HepG2 (cell line): ENCODE measurements at regions not wholly inside any gene's neighbourhood (a gene's known extent, or its start where the extent isn't known, plus 50 kb on each side); places are given as distances from the start of the nearest gene placed in this dataset.

Source experiments
- ATAC-seq: fragments of 200-7000 bp; cut with Tn5 transposase; 3 replicates; pipeline ENCODE4 v1.9.1; 2020; ENCODE audit warnings: mild to moderate bottlenecking, moderate library complexity
- BruUV-seq: library from RNA; stranded (reverse); fragments of 400-500 nt; replicated peaks from 2 replicates; lab custom pipeline; 2021; lab: Mats Ljungman, UMichigan
- CTCF ChIA-PET: fragments of 300-600 bp; formaldehyde crosslinking; extraction: SDS; loops from one replicate; lab custom pipeline; 2021; ENCODE audit warnings: low total read pairs, inconsistent platforms, low intra/inter-chr PET ratio; lab: Yijun Ruan, JAX
- POLR2A ChIA-PET: fragments of 350-600 bp; sonication (Branson Sonifier 250); formaldehyde crosslinking; loops from one replicate; lab custom pipeline; 2020; ENCODE audit warnings: antibody characterized with exemption, inconsistent platforms; lab: Yijun Ruan, JAX
- DNase-seq: peaks from one replicate; pipeline ENCODE4 v3.0.0-alpha.2; 2015; ENCODE audit warnings: low spot score
- FAIRE-seq: peaks from 3 replicates; lab custom pipeline; 2011; peaks lifted over from hg19 to GRCh38; lab: Jason Lieb, UNC
- H2AFZ ChIP-seq: one replicate; pipeline ENCODE4 v1.6.1; 2011; ENCODE audit warnings: low read length, inconsistent platforms
- H3K27ac ChIP-seq: fragments of 300-600 bp; 3 replicates; pipeline ENCODE4 v1.8.0; 2011; ENCODE audit warnings: mixed run types, mild to moderate bottlenecking, mixed read lengths, low read length, inconsistent platforms; ENCODE audit not compliant: insufficient read depth; ENCODE audit errors: extremely low read length
- H3K27me3 ChIP-seq, 2 experiments: fragments of 200-600 bp in 1 of 2; 2 replicates in 1 of 2; 3 replicates in 1 of 2; pipeline versions ENCODE4 v1.6.0 to v1.8.0; 2011; ENCODE audit warnings: low read length in 2 of 2, mild to moderate bottlenecking in 2 of 2, moderate library complexity in 2 of 2, inconsistent platforms in 1 of 2; ENCODE audit not compliant: insufficient read depth in 2 of 2, control insufficient read depth in 1 of 2
- H3K36me3 ChIP-seq, 2 experiments: fragments of 200-600 bp in 1 of 2; replicated peaks in 1 of 2; 2 replicates in 1 of 2; 3 replicates in 1 of 2; pipeline versions ENCODE4 v1.5.1 to v1.8.0; 2011; ENCODE audit warnings: low read length in 2 of 2, inconsistent platforms in 1 of 2; ENCODE audit not compliant: insufficient read depth in 2 of 2, control insufficient read depth in 1 of 2
- H3K4me1 ChIP-seq: 2 replicates; pipeline ENCODE4 v1.5.1; 2012; ENCODE audit warnings: low read length, inconsistent platforms; ENCODE audit not compliant: insufficient read depth
- H3K4me2 ChIP-seq: 2 replicates; pipeline ENCODE4 v1.6.0; 2011; ENCODE audit warnings: low read depth, low read length, inconsistent platforms
- H3K4me3 ChIP-seq, 3 experiments: fragments of 200-600 bp in 1 of 3; sonication (generic), shearing (Covaris generic) in 1 of 3; replicated peaks in 1 of 3; 2 replicates each; pipeline ENCODE4 v1.5.1; 2011 to 2016; ENCODE audit warnings: low read length in 3 of 3, inconsistent platforms in 2 of 3, low read depth in 2 of 3, mild to moderate bottlenecking in 2 of 3, control low read depth in 1 of 3, mixed read lengths in 1 of 3; ENCODE audit not compliant: insufficient read depth in 1 of 3
- H3K79me2 ChIP-seq: one replicate; pipeline ENCODE4 v1.6.1; 2011; ENCODE audit warnings: low read length, inconsistent platforms; ENCODE audit not compliant: insufficient read depth
- H3K9ac ChIP-seq: 2 replicates; pipeline ENCODE4 v1.6.0; 2011; ENCODE audit warnings: mild to moderate bottlenecking, low read depth, low read length, inconsistent platforms; ENCODE audit not compliant: insufficient read depth
- H3K9me3 ChIP-seq: 2 replicates; pipeline ENCODE4 v1.5.1; 2012; ENCODE audit warnings: mild to moderate bottlenecking, low read length
- H4K20me1 ChIP-seq: 2 replicates; pipeline ENCODE4 v1.6.0; 2011; ENCODE audit warnings: inconsistent platforms, mild to moderate bottlenecking, low read length, moderate library complexity; ENCODE audit not compliant: insufficient read depth
- ARHGAP35 ChIP-seq: sonication (generic); formaldehyde crosslinking; IDR thresholded peaks from 2 replicates; pipeline ENCODE4 v1.9.0; 2022; ENCODE audit warnings: mild to moderate bottlenecking, inconsistent platforms, moderate library complexity, missing genetic modification reagents, borderline replicate concordance
- NFKBIZ ChIP-seq: IDR thresholded peaks from 2 replicates; pipeline ENCODE4 v1.6.1; 2018; ENCODE audit warnings: missing genetic modification reagents, missing compliant biosample characterization
- NFYC ChIP-seq: IDR thresholded peaks from 2 replicates; pipeline ENCODE4 v1.6.1; 2016; ENCODE audit warnings: missing genetic modification reagents, missing compliant biosample characterization
- NR2F1 ChIP-seq, 2 experiments: fragments of 450-650 bp in 1 of 2; formaldehyde crosslinking in 1 of 2; IDR thresholded peaks; 2 replicates each; pipeline versions ENCODE4 v1.5.0 to v1.6.1; 2016 to 2020; ENCODE audit warnings: mild to moderate bottlenecking in 1 of 2, missing compliant biosample characterization in 1 of 2, missing genetic modification reagents in 1 of 2, moderate library complexity in 1 of 2
- ONECUT2 ChIP-seq: sonication (generic); formaldehyde crosslinking; IDR thresholded peaks from 2 replicates; pipeline ENCODE4 v1.4.0; 2020; ENCODE audit warnings: missing genetic modification reagents
- ZBTB42 ChIP-seq: sonication (generic); formaldehyde crosslinking; IDR thresholded peaks from 2 replicates; pipeline ENCODE4 v1.5.0; 2020; ENCODE audit warnings: mild to moderate bottlenecking, missing genetic modification reagents
- ZMYM3 ChIP-seq: sonication (generic); formaldehyde crosslinking; IDR thresholded peaks from 2 replicates; pipeline ENCODE4 v1.5.1; 2020; ENCODE audit warnings: mild to moderate bottlenecking, missing genetic modification reagents
- ZNF10 ChIP-seq: sonication (generic); formaldehyde crosslinking; IDR thresholded peaks from 2 replicates; pipeline ENCODE4 v1.4.0; 2020; ENCODE audit warnings: mild to moderate bottlenecking, low read depth, missing genetic modification reagents, borderline replicate concordance
- ZNF20 ChIP-seq: sonication (generic); formaldehyde crosslinking; IDR thresholded peaks from 2 replicates; pipeline ENCODE4 v1.4.0; 2020; ENCODE audit warnings: mild to moderate bottlenecking, moderate library complexity, missing genetic modification reagents
- ZNF317 ChIP-seq: sonication (generic); formaldehyde crosslinking; IDR thresholded peaks from 2 replicates; pipeline ENCODE4 v1.5.0; 2020; ENCODE audit warnings: mild to moderate bottlenecking, missing genetic modification reagents
- ZNF432 ChIP-seq: sonication (generic); formaldehyde crosslinking; IDR thresholded peaks from 2 replicates; pipeline ENCODE4 v1.5.0; 2020; ENCODE audit warnings: missing genetic modification reagents, mild to moderate bottlenecking, borderline replicate concordance
- ZNF558 ChIP-seq: sonication (generic); formaldehyde crosslinking; IDR thresholded peaks from 2 replicates; pipeline ENCODE4 v1.9.0; 2022; ENCODE audit warnings: mild to moderate bottlenecking, missing genetic modification reagents, borderline replicate concordance
- ZSCAN29 ChIP-seq: sonication (generic); formaldehyde crosslinking; conservative IDR thresholded peaks from 2 replicates; pipeline ENCODE4 v1.4.0; 2020; ENCODE audit warnings: mild to moderate bottlenecking, missing genetic modification reagents
- WGBS: methylation state at CpG from one replicate; pipeline ENCODE4 v1.1.6; 2017; ENCODE audit warnings: low lambda C conversion rate; 5-methylcytosine and 5-hydroxymethylcytosine counted together
- in situ Hi-C: cut with HindIII; loops from 2 replicates; pipeline ENCODE4 v1.10.0; 2017; ENCODE audit warnings: low pct_unique_long_range_greater_than_20kb; ENCODE audit not compliant: extremely low pct_ligation_motif_present
- intact Hi-C: fragments of 100-400 bp; cut with micrococcal nuclease; formaldehyde crosslinking; loops from one replicate; pipeline ENCODE4 v1.10.0; 2022; ENCODE audit not compliant: unreplicated experiment
- TF ChIP-seq, protein P1 (sequence below): sonication (generic); formaldehyde crosslinking; IDR thresholded peaks from 2 replicates; pipeline ENCODE4 v1.4.0; 2020; ENCODE audit warnings: mild to moderate bottlenecking, low read depth, missing genetic modification reagents
- TF ChIP-seq, protein P2 (sequence below): IDR thresholded peaks from 2 replicates; pipeline ENCODE4 v1.6.1; 2016; ENCODE audit warnings: low read depth, control low read depth

DNA sequence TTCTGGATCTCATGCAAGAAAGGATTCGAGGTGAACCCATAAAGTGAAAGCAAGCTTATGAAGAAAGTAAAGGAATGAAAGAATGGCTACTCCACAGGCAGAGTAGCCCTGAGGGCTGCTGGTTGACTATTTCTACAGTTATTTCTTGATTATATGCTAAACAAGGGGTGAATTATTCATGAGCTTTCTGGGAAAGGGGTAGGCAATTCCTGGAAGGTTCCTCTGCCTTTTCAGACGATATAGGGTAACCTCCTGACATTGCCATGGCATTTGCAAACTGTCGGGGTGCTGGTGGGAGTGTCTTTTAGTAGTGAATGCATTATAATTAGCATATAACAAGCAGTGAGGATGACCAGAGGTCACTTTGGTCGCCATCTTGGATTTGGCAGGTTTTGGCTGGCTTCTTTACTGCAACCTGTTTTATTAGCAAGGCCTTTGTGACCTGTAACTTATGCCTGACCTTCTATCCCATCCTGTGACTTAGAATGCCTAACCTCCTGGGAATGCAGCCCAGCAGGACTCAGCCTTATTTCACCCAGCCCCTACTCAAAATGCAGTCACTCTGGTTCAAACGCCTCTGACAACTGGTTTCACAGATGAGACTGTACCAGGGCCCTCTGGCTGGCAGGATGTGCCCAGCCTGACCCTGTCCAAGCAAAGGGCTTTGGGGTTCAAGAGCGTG is 157.7 kb upstream of the SFSWAP start:
- TF ChIP-seq ZNF558 (CRISPR knock-in tag) (no peak), NFKBIZ (no peak), ZNF317 (CRISPR knock-in tag) (no peak), ZNF10 (no peak), NR2F1 (CRISPR knock-in tag; IDR thresholded peaks at IDR 0.05) (no peak), ARHGAP35 (CRISPR knock-in tag) (no peak), ZNF432 (CRISPR knock-in tag) (no peak)
- TF ChIP-seq, all 625 proteins: peak for 0
- CTCF ChIA-PET, result no interaction called here
- DNase-seq, result no peak
- Histone ChIP-seq H3K27me3 (peaks cover 6 to 61% of the 10 kb centered on the region in 2 experiments; a peak in 4 of 5 replicates), H3K4me3 (no peak overlapping the region), H3K36me3 (no peaks in the 10 kb centered on the region), H3K27ac (no peak overlapping the region), H3K4me2 (no peak overlapping the region), H4K20me1 (no peaks in the 10 kb centered on the region), H3K9ac (no peak overlapping the region), H3K4me1 (no peaks in the 10 kb centered on the region), H3K79me2 (no peaks in the 10 kb centered on the region), H3K9me3 (no peaks in the 10 kb centered on the region), H2AFZ (no peak overlapping the region)
- ATAC-seq, result no peak
- in situ Hi-C loops (no loop called here), intact Hi-C loops (no loop called here)
- no TSS peak for BruUV-seq
- 13% methylated on average over 6 of the region's 6 CpGs for WGBS
- FAIRE-seq, result no peak
- POLR2A ChIA-PET, result no interaction called here

DNA sequence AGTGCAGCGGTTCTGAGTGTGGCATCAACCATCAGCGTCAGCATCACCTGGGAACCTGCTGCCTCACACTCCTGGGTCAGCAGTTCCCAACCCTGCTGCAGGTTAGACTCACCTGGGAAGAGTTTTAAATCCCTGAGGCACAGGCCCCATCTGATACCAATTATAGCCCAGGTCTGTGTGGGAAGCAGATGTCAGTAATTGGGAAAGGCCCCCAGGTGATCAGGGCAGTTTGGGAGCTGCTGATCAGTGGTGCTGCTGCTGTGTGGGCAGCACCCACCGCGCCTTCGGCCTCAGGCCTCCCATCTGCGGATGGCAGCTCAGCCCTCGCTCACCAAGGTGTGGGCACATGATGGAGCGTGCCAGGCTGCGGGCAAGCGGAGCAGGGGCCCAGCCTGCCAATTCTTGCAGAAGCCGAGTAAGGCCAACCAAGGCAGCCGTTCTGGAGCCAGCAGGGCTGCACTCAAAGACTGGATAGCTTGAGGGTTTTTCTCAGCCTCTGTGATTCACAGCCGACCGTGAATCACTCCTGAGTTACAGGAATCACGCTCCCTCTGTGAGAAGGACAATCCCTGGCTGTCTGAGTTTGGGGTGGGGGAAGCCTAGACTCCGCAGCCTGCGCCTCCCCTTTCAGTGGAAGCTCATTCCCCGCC is 155.6 kb upstream of the SFSWAP start:
- Histone ChIP-seq H3K9me3 (no peaks in the 10 kb centered on the region), H3K9ac (no peak overlapping the region), H3K4me1 (no peaks in the 10 kb centered on the region), H3K27ac (no peak overlapping the region), H3K4me3 (no peak overlapping the region), H3K36me3 (no peaks in the 10 kb centered on the region), H3K27me3 (peaks cover 4 to 61% of the 10 kb centered on the region in 2 experiments; a peak in 4 of 5 replicates), H2AFZ (no peak overlapping the region), H4K20me1 (no peaks in the 10 kb centered on the region), H3K79me2 (no peaks in the 10 kb centered on the region), H3K4me2 (no peak overlapping the region)
- DNase-seq (no peak), FAIRE-seq (no peak), ATAC-seq (no peak)
- intact Hi-C loops (no loop called here), in situ Hi-C loops (no loop called here)
- ChIA-PET POLR2A (no interaction called here), CTCF (no interaction called here)
- no TSS peak for BruUV-seq
- WGBS, result 0% methylated on average over 2 of the region's 18 CpGs
- TF ChIP-seq NFYC (CRISPR knock-in tag) (no peak), ZMYM3 (CRISPR knock-in tag) (no peak), ONECUT2 (CRISPR knock-in tag) (no peak), ZBTB42 (no peak), ZNF20 (CRISPR knock-in tag) (no peak), ZSCAN29 (CRISPR knock-in tag) (no peak)
- TF ChIP-seq, protein P1, sequence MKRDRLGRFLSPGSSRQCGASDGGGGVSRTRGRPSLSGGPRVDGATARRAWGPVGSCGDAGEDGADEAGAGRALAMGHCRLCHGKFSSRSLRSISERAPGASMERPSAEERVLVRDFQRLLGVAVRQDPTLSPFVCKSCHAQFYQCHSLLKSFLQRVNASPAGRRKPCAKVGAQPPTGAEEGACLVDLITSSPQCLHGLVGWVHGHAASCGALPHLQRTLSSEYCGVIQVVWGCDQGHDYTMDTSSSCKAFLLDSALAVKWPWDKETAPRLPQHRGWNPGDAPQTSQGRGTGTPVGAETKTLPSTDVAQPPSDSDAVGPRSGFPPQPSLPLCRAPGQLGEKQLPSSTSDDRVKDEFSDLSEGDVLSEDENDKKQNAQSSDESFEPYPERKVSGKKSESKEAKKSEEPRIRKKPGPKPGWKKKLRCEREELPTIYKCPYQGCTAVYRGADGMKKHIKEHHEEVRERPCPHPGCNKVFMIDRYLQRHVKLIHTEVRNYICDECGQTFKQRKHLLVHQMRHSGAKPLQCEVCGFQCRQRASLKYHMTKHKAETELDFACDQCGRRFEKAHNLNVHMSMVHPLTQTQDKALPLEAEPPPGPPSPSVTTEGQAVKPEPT, result no peak
- TF ChIP-seq, protein P2, sequence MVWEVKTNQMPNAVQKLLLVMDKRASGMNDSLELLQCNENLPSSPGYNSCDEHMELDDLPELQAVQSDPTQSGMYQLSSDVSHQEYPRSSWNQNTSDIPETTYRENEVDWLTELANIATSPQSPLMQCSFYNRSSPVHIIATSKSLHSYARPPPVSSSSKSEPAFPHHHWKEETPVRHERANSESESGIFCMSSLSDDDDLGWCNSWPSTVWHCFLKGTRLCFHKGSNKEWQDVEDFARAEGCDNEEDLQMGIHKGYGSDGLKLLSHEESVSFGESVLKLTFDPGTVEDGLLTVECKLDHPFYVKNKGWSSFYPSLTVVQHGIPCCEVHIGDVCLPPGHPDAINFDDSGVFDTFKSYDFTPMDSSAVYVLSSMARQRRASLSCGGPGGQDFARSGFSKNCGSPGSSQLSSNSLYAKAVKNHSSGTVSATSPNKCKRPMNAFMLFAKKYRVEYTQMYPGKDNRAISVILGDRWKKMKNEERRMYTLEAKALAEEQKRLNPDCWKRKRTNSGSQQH (CRISPR knock-in tag), result no peak
